ENCODE measurements at regions not wholly inside any gene's neighbourhood (a gene's known extent, or its start where the extent isn't known, plus 50 kb on each side); places are given as distances from the start of the nearest gene placed in this dataset.
"Not testable (repeated sequence)": the region's sequence is repeated elsewhere in the genome, so short reads cannot be mapped to it uniquely, and the experiment has no call there.

GRCh38 chr7:6958371-6958770, 132.3 kb upstream of the CCZ1B start:
- TF ChIP-seq CTCF (IDR thresholded peaks at IDR 0.05; ENCODE audit: poor library complexity); EZH2phosphoT487 (IDR thresholded peaks at IDR 0.05; ENCODE audit: low read depth, severe bottlenecking, unreplicated experiment): not testable (repeated sequence)
